Tibial nerve (tissue), 4 donors: ENCODE measurements at regions not wholly inside any gene's neighbourhood (a gene's known extent, or its start where the extent isn't known, plus 50 kb on each side); places are given as distances from the start of the nearest gene placed in this dataset.

Source experiments
- CTCF ChIP-seq, 5 experiments: fragments of 200-600 bp in 3 of 5; fragments of 450-650 bp in 2 of 5; sonication (generic) in 3 of 5; IDR thresholded peaks; one replicate each; pipeline ENCODE4 v1.5.1; 2016 to 2019; ENCODE audit warnings: antibody characterized with exemption in 5 of 5, mild to moderate bottlenecking in 3 of 5, moderate library complexity in 2 of 5
- EP300 ChIP-seq, 2 donors: sonication (generic); formaldehyde crosslinking; IDR thresholded peaks; one replicate each; pipeline ENCODE4 v1.6.1; 2017; ENCODE audit warnings: antibody characterized with exemption in 2 of 2, mild to moderate bottlenecking in 1 of 2
- POLR2A ChIP-seq, 2 donors: fragments of 450-650 bp; IDR thresholded peaks; one replicate each; pipeline ENCODE4 v1.6.1; 2017; ENCODE audit warnings: antibody characterized with exemption in 2 of 2, mild to moderate bottlenecking in 2 of 2, moderate library complexity in 2 of 2

- TF ChIP-seq CTCF (IDR thresholded peaks at IDR 0.05): no peak
- no peak for TF ChIP-seq EP300 (IDR thresholded peaks at IDR 0.05)
- no peak for TF ChIP-seq POLR2A (IDR thresholded peaks at IDR 0.05)
Measured at GRCh38 chr1:201631037-201631436, 92.1 kb downstream of the NAV1 start.
